SU-DHL-6 (cell line): ENCODE measurements at regions not wholly inside any gene's neighbourhood (a gene's known extent, or its start where the extent isn't known, plus 50 kb on each side); places are given as distances from the start of the nearest gene placed in this dataset.

Experiments used
- H2AFZ ChIP-seq: fragments of 200-600 bp; sonication (generic); 2 replicates; pipeline ENCODE4 v1.6.1; 2014; ENCODE audit warnings: low read depth, mild to moderate bottlenecking, moderate library complexity, mixed read lengths, antibody characterized with exemption, low read length; ENCODE audit not compliant: severe bottlenecking
- H3F3A ChIP-seq: fragments of 200-600 bp; shearing (Covaris generic); 2 replicates; pipeline ENCODE4 v1.6.0; 2016; ENCODE audit warnings: antibody characterized with exemption, mild to moderate bottlenecking; ENCODE audit not compliant: insufficient read depth
- H3K27ac ChIP-seq: fragments of 200-600 bp; sonication (generic); 2 replicates; pipeline ENCODE4 v1.5.1; 2016; ENCODE audit warnings: low read depth, mild to moderate bottlenecking, low read length, moderate library complexity, mixed read lengths
- H3K27me3 ChIP-seq: fragments of 200-600 bp; sonication (generic), shearing (Covaris generic); 2 replicates; pipeline ENCODE4 v1.6.0; 2014; ENCODE audit warnings: mild to moderate bottlenecking, low read length
- H3K36me3 ChIP-seq: fragments of 200-600 bp; sonication (generic); 2 replicates; pipeline ENCODE4 v1.6.1; 2014; ENCODE audit warnings: mild to moderate bottlenecking, low read length, mixed read lengths
- H3K4me2 ChIP-seq: fragments of 300-600, 200-600 bp; shearing (Covaris generic), sonication (generic); 2 replicates; pipeline ENCODE4 v1.6.0; 2014; ENCODE audit warnings: low read length, low read depth, mild to moderate bottlenecking; ENCODE audit not compliant: poor library complexity, severe bottlenecking
- H3K4me3 ChIP-seq: fragments of 200-600 bp; sonication (generic); 2 replicates; pipeline ENCODE4 v1.5.1; 2014; ENCODE audit warnings: antibody characterized with exemption, low read length, mild to moderate bottlenecking, mixed read lengths; ENCODE audit not compliant: insufficient read depth, poor library complexity, severe bottlenecking
- H3K79me2 ChIP-seq: fragments of 200-600 bp; sonication (generic); 2 replicates; pipeline ENCODE4 v1.6.1; 2014; ENCODE audit warnings: mild to moderate bottlenecking, low read length, moderate library complexity; ENCODE audit not compliant: insufficient read depth
- H3K9ac ChIP-seq: fragments of 200-600 bp; sonication (generic); 2 replicates; pipeline ENCODE4 v1.7.0; 2014; ENCODE audit warnings: mild to moderate bottlenecking, low read length
- H3K9me2 ChIP-seq: fragments of 200-600 bp; sonication (generic); replicated peaks from 2 replicates; pipeline ENCODE4 v1.6.1; 2014; ENCODE audit warnings: low read length; ENCODE audit not compliant: insufficient read depth
- H3K9me3 ChIP-seq: fragments of 200-600 bp; sonication (generic); 2 replicates; pipeline ENCODE4 v1.6.1; 2014; ENCODE audit warnings: low read length, mixed read lengths; ENCODE audit not compliant: insufficient read depth
- H4K20me1 ChIP-seq: fragments of 200-600 bp; sonication (generic); 2 replicates; pipeline ENCODE4 v1.6.1; 2014; ENCODE audit warnings: low read depth, mild to moderate bottlenecking, antibody characterized with exemption, low read length, moderate library complexity, mixed read lengths
- EZH2phosphoT487 ChIP-seq: fragments of 200-600 bp; sonication (generic), shearing (Covaris generic); conservative IDR thresholded peaks from 2 replicates; pipeline ENCODE4 v1.6.1; 2018; ENCODE audit warnings: mild to moderate bottlenecking, antibody characterized with exemption, low read length, moderate library complexity, mixed read lengths
- TF ChIP-seq, protein P1 (sequence below): fragments of 200-600 bp; sonication (generic); IDR thresholded peaks from one replicate; pipeline ENCODE4 v1.5.1; 2017; ENCODE audit warnings: antibody characterized with exemption, mild to moderate bottlenecking, low read length, moderate library complexity; ENCODE audit not compliant: insufficient read depth, poor library complexity, severe bottlenecking

DNA sequence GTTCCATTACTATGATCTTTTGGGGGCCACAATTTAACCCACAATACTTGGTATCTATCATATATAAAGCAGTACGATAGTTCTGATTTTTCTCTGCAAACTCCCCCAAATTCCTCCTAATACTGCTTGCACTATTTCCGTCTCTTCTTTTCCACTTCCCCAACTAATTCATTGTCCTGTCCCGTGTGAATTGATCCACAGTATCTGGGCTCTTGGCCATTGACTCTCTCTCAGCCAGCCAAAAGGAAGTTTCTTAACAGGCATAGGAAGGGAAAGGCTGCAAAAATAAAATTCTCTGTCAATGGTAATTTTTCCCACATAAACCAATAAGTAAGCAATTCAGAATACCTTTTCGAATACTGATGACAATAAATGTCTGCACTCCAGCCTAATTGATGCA lies 91.7 kb upstream of the DSCAM start:
- no peaks in the 10 kb centered on the region for H3K9me3 ChIP-seq
- H3K9me2 ChIP-seq, result no peaks in the 10 kb centered on the region
- H3K4me2 ChIP-seq, result no peak overlapping the region

DNA sequence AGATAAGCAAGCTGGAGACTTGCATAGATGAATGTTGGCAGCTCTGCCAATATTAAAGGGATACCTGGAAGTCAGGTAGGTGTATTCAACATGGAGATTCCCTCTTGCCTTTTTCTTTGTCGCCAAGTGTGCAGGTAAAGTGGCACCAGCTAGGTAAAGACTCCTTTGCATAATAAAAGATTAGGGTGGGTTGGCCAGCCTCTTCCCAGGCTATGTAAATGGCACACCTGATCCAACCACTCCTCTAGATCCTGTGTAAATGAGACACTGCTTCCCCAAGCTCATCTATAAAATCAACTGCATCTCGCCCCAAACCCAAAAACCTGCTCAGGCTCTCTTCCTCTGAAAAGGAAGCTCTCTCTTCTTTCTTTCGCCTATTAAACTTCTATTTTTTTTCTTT lies 100.8 kb upstream of the DSCAM start:
- H3K9me3 ChIP-seq, result no peaks in the 10 kb centered on the region

More for the DNA sequence above, 91.7 kb upstream of the DSCAM start:
- Histone ChIP-seq H3F3A (no peaks in the 10 kb centered on the region), H3K27ac (no peak overlapping the region), H3K36me3 (no peaks in the 10 kb centered on the region), H4K20me1 (no peaks in the 10 kb centered on the region), H3K4me3 (no peak overlapping the region), H2AFZ (no peak overlapping the region), H3K27me3 (no peaks in the 10 kb centered on the region), H3K9ac (no peak overlapping the region), H3K79me2 (no peaks in the 10 kb centered on the region)
- no peak for TF ChIP-seq EZH2phosphoT487
- TF ChIP-seq, protein P1, sequence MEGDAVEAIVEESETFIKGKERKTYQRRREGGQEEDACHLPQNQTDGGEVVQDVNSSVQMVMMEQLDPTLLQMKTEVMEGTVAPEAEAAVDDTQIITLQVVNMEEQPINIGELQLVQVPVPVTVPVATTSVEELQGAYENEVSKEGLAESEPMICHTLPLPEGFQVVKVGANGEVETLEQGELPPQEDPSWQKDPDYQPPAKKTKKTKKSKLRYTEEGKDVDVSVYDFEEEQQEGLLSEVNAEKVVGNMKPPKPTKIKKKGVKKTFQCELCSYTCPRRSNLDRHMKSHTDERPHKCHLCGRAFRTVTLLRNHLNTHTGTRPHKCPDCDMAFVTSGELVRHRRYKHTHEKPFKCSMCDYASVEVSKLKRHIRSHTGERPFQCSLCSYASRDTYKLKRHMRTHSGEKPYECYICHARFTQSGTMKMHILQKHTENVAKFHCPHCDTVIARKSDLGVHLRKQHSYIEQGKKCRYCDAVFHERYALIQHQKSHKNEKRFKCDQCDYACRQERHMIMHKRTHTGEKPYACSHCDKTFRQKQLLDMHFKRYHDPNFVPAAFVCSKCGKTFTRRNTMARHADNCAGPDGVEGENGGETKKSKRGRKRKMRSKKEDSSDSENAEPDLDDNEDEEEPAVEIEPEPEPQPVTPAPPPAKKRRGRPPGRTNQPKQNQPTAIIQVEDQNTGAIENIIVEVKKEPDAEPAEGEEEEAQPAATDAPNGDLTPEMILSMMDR, result no peak

DNA sequence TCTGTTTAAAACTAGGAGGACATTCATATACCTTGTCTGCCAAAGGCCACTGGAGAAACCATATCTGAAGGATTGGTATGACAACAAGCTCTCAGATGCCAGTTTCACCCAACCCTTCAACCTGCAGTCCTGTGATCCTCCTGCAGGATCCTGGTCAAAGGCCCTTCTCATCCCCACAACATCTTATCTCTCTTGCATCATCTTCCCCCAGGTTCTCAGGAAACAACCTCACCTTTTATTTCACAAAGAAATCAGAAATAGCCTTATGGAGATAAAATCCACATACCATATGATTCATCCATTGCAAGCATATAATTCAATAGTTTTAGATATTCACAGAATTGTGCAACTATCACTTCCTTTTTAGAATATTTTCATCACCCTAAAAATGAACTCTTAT lies 104.0 kb upstream of the DSCAM start:
- no peak overlapping the region for H3K4me3 ChIP-seq
- H3K9me2 ChIP-seq, result no peaks in the 10 kb centered on the region
- H2AFZ ChIP-seq, result no peak overlapping the region
- no peaks in the 10 kb centered on the region for H4K20me1 ChIP-seq
- no peak for TF ChIP-seq EZH2phosphoT487
- TF ChIP-seq, protein P1, result no peak
- H3K36me3 ChIP-seq, result no peaks in the 10 kb centered on the region
- H3K9me3 ChIP-seq, result no peaks in the 10 kb centered on the region
- no peaks in the 10 kb centered on the region for H3K79me2 ChIP-seq
- H3K4me2 ChIP-seq, result no peak overlapping the region
- H3F3A ChIP-seq, result no peaks in the 10 kb centered on the region
- no peak overlapping the region for H3K9ac ChIP-seq
- H3K27ac ChIP-seq, result no peak overlapping the region
- H3K27me3 ChIP-seq, result no peaks in the 10 kb centered on the region

More for the DNA sequence above, 100.8 kb upstream of the DSCAM start:
- H3K4me3 ChIP-seq, result no peak overlapping the region
- H2AFZ ChIP-seq, result no peak overlapping the region
- H3K27me3 ChIP-seq, result no peaks in the 10 kb centered on the region
- H3K79me2 ChIP-seq, result no peaks in the 10 kb centered on the region
- H3K9ac ChIP-seq, result no peak overlapping the region
- H3K4me2 ChIP-seq, result no peak overlapping the region
- no peak overlapping the region for H3K27ac ChIP-seq
- no peaks in the 10 kb centered on the region for H3F3A ChIP-seq
- no peak for TF ChIP-seq EZH2phosphoT487
- TF ChIP-seq, protein P1, result no peak
- H3K36me3 ChIP-seq, result no peaks in the 10 kb centered on the region
- H3K9me2 ChIP-seq, result no peaks in the 10 kb centered on the region
- no peaks in the 10 kb centered on the region for H4K20me1 ChIP-seq
